ENCODE measurements at regions not wholly inside any gene's neighbourhood (a gene's known extent, or its start where the extent isn't known, plus 50 kb on each side); places are given as distances from the start of the nearest gene placed in this dataset.

GRCh38 chr3:23665741-23666140 is 140.0 kb upstream of the UBE2E1 start:
- ChIA-PET POLR2A (no interaction called here), CTCF (interaction anchor here (0.8 to 1.4 kb wide), 3 partner anchors 9 to 171 kb away, joined by 3 read pairs; no protein-coding TSS in a partner anchor), RAD21 (ENCODE audit: unreplicated experiment) (interaction anchor here (0.9 kb wide), 1 partner anchor 12 kb away, joined by 3 read pairs; no protein-coding TSS in a partner anchor), SMC1A (ENCODE audit: uncharacterized antibody, unreplicated experiment) (interaction anchor here (0.9 to 2.4 kb wide), 7 partner anchors 10 to 166 kb away, joined by 3 to 10 read pairs (median 5); no protein-coding TSS in a partner anchor)
- intact Hi-C loops (cut with micrococcal nuclease; ENCODE audit: unreplicated experiment) (no loop called here), in situ Hi-C loops (cut with MboI) (no loop called here)
- Histone ChIP-seq H3K4me1 (ENCODE audit: control insufficient read depth, insufficient read depth, low read length) (peaks cover 22% of the 10 kb centered on the region), H4K20me1 (ENCODE audit: control insufficient read depth, insufficient read depth) (no peaks in the 10 kb centered on the region), H3K9me3 (replicated peaks; ENCODE audit: control insufficient read depth, insufficient read depth, low read length) (no peaks in the 10 kb centered on the region), H3K27ac (ENCODE audit: control insufficient read depth, insufficient read depth) (no peak overlapping the region), H3K79me2 (ENCODE audit: control insufficient read depth, insufficient read depth, low read length) (no peaks in the 10 kb centered on the region), H3K36me3 (ENCODE audit: control insufficient read depth in 2 of 2, insufficient read depth in 2 of 2, low read length in 1 of 2) (no peaks in the 10 kb centered on the region), H2AFZ (ENCODE audit: control insufficient read depth, low read depth, low read length) (no peak overlapping the region), H3K4me2 (ENCODE audit: control insufficient read depth, insufficient read depth) (no peak overlapping the region), H3K9ac (ENCODE audit: control insufficient read depth, insufficient read depth, low read length) (no peak overlapping the region), H3K4me3 (no peak overlapping the region), H3K27me3 (replicated peaks in 1 of 2; ENCODE audit: control insufficient read depth in 2 of 2, insufficient read depth in 2 of 2, low read length in 1 of 2) (no peaks in the 10 kb centered on the region)
- DNase-seq (ENCODE audit: low read depth, low spot score), result no peak
- no peak for ATAC-seq
- 93% methylated on average over 1 of the region's 1 CpG for WGBS (ENCODE audit: insufficient coverage, insufficient replicate concordance, low lambda C conversion rate, missing lambda C conversion rate)
- TF ChIP-seq HCFC1 (IDR thresholded peaks at IDR 0.05; ENCODE audit: low read length) (no peak), NFYA (IDR thresholded peaks at IDR 0.05; ENCODE audit: borderline replicate concordance, low read depth, low read length) (no peak), CREM (IDR thresholded peaks at IDR 0.05; ENCODE audit: low read depth) (no peak), NR2C2 (IDR thresholded peaks at IDR 0.05; ENCODE audit: borderline replicate concordance, control insufficient read depth, insufficient read length, low read depth) (no peak), SMAD1 (IDR thresholded peaks at IDR 0.05; ENCODE audit: low read depth, partially characterized antibody) (no peak), BCL11A (IDR thresholded peaks at IDR 0.05; ENCODE audit: low read depth, low read length) (no peak), RELA (IDR thresholded peaks at IDR 0.05; ENCODE audit: borderline replicate concordance, partially characterized antibody) (no peak), CEBPB (IDR thresholded peaks at IDR 0.05; ENCODE audit: borderline replicate concordance in 1 of 2, low read depth in 2 of 2, low read length in 2 of 2) (no peak), EP300 (IDR thresholded peaks at IDR 0.05; ENCODE audit: borderline replicate concordance in 1 of 2, control insufficient read depth in 1 of 2, low read depth in 2 of 2, low read length in 2 of 2) (no peak), SUPT20H (IDR thresholded peaks at IDR 0.05; ENCODE audit: borderline replicate concordance, control insufficient read depth, low read depth, low read length) (no peak), KLF5 (IDR thresholded peaks at IDR 0.05; ENCODE audit: partially characterized antibody) (no peak), NRF1 (conservative IDR thresholded peaks at IDR 0.05; ENCODE audit: low read depth, low read length) (no peak), IKZF1 (conservative IDR thresholded peaks at IDR 0.05) (no peak), GATAD2B (conservative IDR thresholded peaks at IDR 0.05; ENCODE audit: low read depth) (no peak), ZZZ3 (IDR thresholded peaks at IDR 0.05; ENCODE audit: control insufficient read depth, insufficient read length, low read depth) (no peak), ETV6 (conservative IDR thresholded peaks at IDR 0.05 in 1 of 2, IDR thresholded peaks at IDR 0.05 in 1 of 2; ENCODE audit: borderline replicate concordance in 1 of 2, low read depth in 1 of 2) (no peak), WRNIP1 (IDR thresholded peaks at IDR 0.05; ENCODE audit: borderline replicate concordance, low read depth, low read length) (no peak), ASH2L (IDR thresholded peaks at IDR 0.05; ENCODE audit: borderline replicate concordance, low read depth) (no peak), FOXM1 (IDR thresholded peaks at IDR 0.05; ENCODE audit: low read depth, low read length) (no peak), TAF1 (IDR thresholded peaks at IDR 0.05; ENCODE audit: borderline replicate concordance, low read depth, low read length) (no peak)
- FAIRE-seq, result no peak
- BruUV-seq (replicated peaks), result no TSS peak
